C4-2B (cell line): ENCODE measurements at regions not wholly inside any gene's neighbourhood (a gene's known extent, or its start where the extent isn't known, plus 50 kb on each side); places are given as distances from the start of the nearest gene placed in this dataset.

Experiments
- CTCF ChIP-seq: fragments of 450-650 bp; conservative IDR thresholded peaks from 2 replicates; pipeline ENCODE4 v1.5.1; 2017; ENCODE audit warnings: mild to moderate bottlenecking
- ZFX ChIP-seq: fragments of 450-650 bp; IDR thresholded peaks from 2 replicates; pipeline ENCODE4 v1.6.1; 2017

GRCh38 chr15:37359101-37359892 lies 258.9 kb upstream of the MEIS2 start:
- TF ChIP-seq CTCF (no peak), ZFX (no peak)
